ENCODE measurements at regions not wholly inside any gene's neighbourhood (a gene's known extent, or its start where the extent isn't known, plus 50 kb on each side); places are given as distances from the start of the nearest gene placed in this dataset.

DNA sequence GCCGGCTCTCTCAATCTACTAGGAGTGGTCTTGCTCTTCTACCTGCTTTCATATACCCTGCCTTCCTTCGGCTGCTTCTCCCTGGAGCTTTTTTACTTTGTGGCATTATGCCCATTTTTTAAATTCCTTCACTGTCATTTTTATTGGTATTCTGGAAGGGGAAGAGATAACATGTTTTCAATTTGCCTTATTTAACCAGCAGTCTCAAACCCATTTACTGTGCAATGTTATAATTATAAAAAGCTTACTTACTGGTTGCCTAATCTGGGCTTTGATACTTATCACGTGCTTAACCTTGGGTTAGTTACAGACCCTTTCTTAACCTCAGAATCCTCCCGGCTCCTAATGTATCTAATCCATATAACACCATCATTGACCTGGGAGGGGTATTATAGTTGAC is 128.1 kb downstream of the SIPA1L2 start:
- Histone ChIP-seq H3K4me1 (ENCODE audit: control insufficient read depth, insufficient read depth, low read length) (no peaks in the 10 kb centered on the region), H2BK20ac (ENCODE audit: low read depth, low read length) (no peak overlapping the region), H3K79me1 (ENCODE audit: low read depth in 1 of 2, low read length in 2 of 2) (peaks cover 3 to 5% of the 10 kb centered on the region in 2 experiments; a peak in 2 of 4 replicates), H3K23ac (ENCODE audit: low read depth, low read length) (no peak overlapping the region), H4K8ac (ENCODE audit: low read depth in 2 of 2, low read length in 2 of 2) (no peak overlapping the region), H3K9me1 (ENCODE audit: insufficient read depth, low read length) (no peaks in the 10 kb centered on the region), H3K18ac (ENCODE audit: low read depth, low read length) (no peak overlapping the region), H2AFZ (replicated peaks; ENCODE audit: low read length, poor library complexity) (no peak overlapping the region), H2BK120ac (ENCODE audit: low read depth, low read length) (no peak overlapping the region), H2BK5ac (ENCODE audit: low read depth, low read length, poor library complexity, severe bottlenecking) (no peak overlapping the region), H3K4ac (ENCODE audit: low read depth, low read length) (no peak overlapping the region), H3K14ac (replicated peaks; ENCODE audit: low read depth, low read length) (no peak overlapping the region), H2AK5ac (ENCODE audit: low read depth, low read length) (no peak overlapping the region), H3K56ac (ENCODE audit: extremely low read depth, insufficient read depth, low read length) (no peak overlapping the region), H3K27me3 (ENCODE audit: control insufficient read depth, insufficient read depth, low read length) (no peaks in the 10 kb centered on the region), H2AK9ac (replicated peaks; ENCODE audit: low read depth, low read length, poor library complexity) (no peak overlapping the region), H3K27ac (ENCODE audit: insufficient read depth, low read length) (no peak overlapping the region), H4K5ac (ENCODE audit: low read depth, low read length) (no peak overlapping the region), H2BK15ac (ENCODE audit: low read depth, low read length) (no peak overlapping the region), H3K4me3 (ENCODE audit: insufficient read depth, low read depth, low read length) (no peak overlapping the region), H3K36me3 (ENCODE audit: control insufficient read depth, insufficient read depth, low read length) (no peaks in the 10 kb centered on the region), H3K4me2 (ENCODE audit: low read depth, low read length) (no peak overlapping the region), H4K20me1 (ENCODE audit: insufficient read depth, low read length) (no peaks in the 10 kb centered on the region), H3K9me3 (ENCODE audit: control insufficient read depth, insufficient read depth, low read length) (no peaks in the 10 kb centered on the region), H3K9ac (ENCODE audit: low read depth, low read length) (no peak overlapping the region), H4K91ac (ENCODE audit: insufficient read depth, low read depth, low read length) (no peak overlapping the region)
- ATAC-seq (ENCODE audit: low read depth) (no peak), DNase-seq (no peak)
- BruUV-seq (replicated peaks) = no TSS peak
- WGBS, 2 experiments (ENCODE audit: extremely low coverage in 2 of 2, insufficient read length in 1 of 2) = no CpG with 5 or more reads among the region's 4 CpGs
- ChIA-PET POLR2A (ENCODE audit: unreplicated experiment) (no interaction called here), CTCF (no interaction called here)
- TF ChIP-seq RAD21 (IDR thresholded peaks at IDR 0.05; ENCODE audit: low read length) (no peak), SMC3 (IDR thresholded peaks at IDR 0.05; ENCODE audit: low read depth, low read length) (no peak), POLR2A (IDR thresholded peaks at IDR 0.05; ENCODE audit: low read depth, low read length) (no peak), FOS (IDR thresholded peaks at IDR 0.05; ENCODE audit: low read depth, low read length) (no peak), RCOR1 (IDR thresholded peaks at IDR 0.05; ENCODE audit: insufficient replicate concordance, low read length) (no peak), RFX5 (IDR thresholded peaks at IDR 0.05; ENCODE audit: low read depth, low read length) (no peak), MXI1 (IDR thresholded peaks at IDR 0.05; ENCODE audit: borderline replicate concordance, low read depth, low read length) (no peak), MAZ (IDR thresholded peaks at IDR 0.05; ENCODE audit: borderline replicate concordance, low read depth, low read length) (no peak), MAFK (IDR thresholded peaks at IDR 0.05; ENCODE audit: low read depth, low read length) (no peak)
- TF ChIP-seq, protein P1, sequence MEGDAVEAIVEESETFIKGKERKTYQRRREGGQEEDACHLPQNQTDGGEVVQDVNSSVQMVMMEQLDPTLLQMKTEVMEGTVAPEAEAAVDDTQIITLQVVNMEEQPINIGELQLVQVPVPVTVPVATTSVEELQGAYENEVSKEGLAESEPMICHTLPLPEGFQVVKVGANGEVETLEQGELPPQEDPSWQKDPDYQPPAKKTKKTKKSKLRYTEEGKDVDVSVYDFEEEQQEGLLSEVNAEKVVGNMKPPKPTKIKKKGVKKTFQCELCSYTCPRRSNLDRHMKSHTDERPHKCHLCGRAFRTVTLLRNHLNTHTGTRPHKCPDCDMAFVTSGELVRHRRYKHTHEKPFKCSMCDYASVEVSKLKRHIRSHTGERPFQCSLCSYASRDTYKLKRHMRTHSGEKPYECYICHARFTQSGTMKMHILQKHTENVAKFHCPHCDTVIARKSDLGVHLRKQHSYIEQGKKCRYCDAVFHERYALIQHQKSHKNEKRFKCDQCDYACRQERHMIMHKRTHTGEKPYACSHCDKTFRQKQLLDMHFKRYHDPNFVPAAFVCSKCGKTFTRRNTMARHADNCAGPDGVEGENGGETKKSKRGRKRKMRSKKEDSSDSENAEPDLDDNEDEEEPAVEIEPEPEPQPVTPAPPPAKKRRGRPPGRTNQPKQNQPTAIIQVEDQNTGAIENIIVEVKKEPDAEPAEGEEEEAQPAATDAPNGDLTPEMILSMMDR (conservative IDR thresholded peaks at IDR 0.05; ENCODE audit: low read depth, low read length) = no peak
- TF ChIP-seq, protein P2, sequence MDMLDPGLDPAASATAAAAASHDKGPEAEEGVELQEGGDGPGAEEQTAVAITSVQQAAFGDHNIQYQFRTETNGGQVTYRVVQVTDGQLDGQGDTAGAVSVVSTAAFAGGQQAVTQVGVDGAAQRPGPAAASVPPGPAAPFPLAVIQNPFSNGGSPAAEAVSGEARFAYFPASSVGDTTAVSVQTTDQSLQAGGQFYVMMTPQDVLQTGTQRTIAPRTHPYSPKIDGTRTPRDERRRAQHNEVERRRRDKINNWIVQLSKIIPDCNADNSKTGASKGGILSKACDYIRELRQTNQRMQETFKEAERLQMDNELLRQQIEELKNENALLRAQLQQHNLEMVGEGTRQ (IDR thresholded peaks at IDR 0.05; ENCODE audit: low read depth, low read length) = no peak
- dilution Hi-C loops (cut with HindIII; ENCODE audit: low sequenced_read_pairs, unreplicated experiment) (no loop called here), intact Hi-C loops (cut with micrococcal nuclease) (no loop called here), in situ Hi-C loops (cut with MboI; ENCODE audit: low sequenced_read_pairs) (no loop called here)

All from IMR-90 (cell line).